Muscle of leg (tissue), 3 donors: ENCODE measurements at regions not wholly inside any gene's neighbourhood (a gene's known extent, or its start where the extent isn't known, plus 50 kb on each side); places are given as distances from the start of the nearest gene placed in this dataset.
"Not testable (repeated sequence)": the region's sequence is repeated elsewhere in the genome, so short reads cannot be mapped to it uniquely, and the experiment has no call there.

Experiments used
- DNase-seq: peaks from one replicate; pipeline ENCODE4 v3.0.0; 2013
- H3K27ac ChIP-seq: one replicate; pipeline ENCODE4 v1.5.1; 2013; ENCODE audit warnings: mild to moderate bottlenecking, low read length, control low read depth
- H3K27me3 ChIP-seq: one replicate; pipeline ENCODE4 v1.6.1; 2013; ENCODE audit warnings: low read length; ENCODE audit not compliant: control insufficient read depth, insufficient read depth
- H3K36me3 ChIP-seq: one replicate; pipeline ENCODE4 v1.6.1; 2013; ENCODE audit warnings: low read length; ENCODE audit not compliant: control insufficient read depth, insufficient read depth
- H3K4me1 ChIP-seq: one replicate; pipeline ENCODE4 v1.6.1; 2013; ENCODE audit warnings: low read length; ENCODE audit not compliant: control insufficient read depth, insufficient read depth
- H3K4me3 ChIP-seq: one replicate; pipeline ENCODE4 v1.5.1; 2013; ENCODE audit warnings: low read length, control low read depth
- H3K9me3 ChIP-seq: replicated peaks from 2 replicates; pipeline ENCODE4 v1.6.1; 2013; ENCODE audit warnings: low read depth, low read length; ENCODE audit not compliant: control insufficient read depth
- WGBS: methylation state at CpG from one replicate; pipeline ENCODE4 v1.1.5; 2013; ENCODE audit warnings: missing lambda C conversion rate; ENCODE audit not compliant: insufficient coverage; 5-methylcytosine and 5-hydroxymethylcytosine counted together

DNA sequence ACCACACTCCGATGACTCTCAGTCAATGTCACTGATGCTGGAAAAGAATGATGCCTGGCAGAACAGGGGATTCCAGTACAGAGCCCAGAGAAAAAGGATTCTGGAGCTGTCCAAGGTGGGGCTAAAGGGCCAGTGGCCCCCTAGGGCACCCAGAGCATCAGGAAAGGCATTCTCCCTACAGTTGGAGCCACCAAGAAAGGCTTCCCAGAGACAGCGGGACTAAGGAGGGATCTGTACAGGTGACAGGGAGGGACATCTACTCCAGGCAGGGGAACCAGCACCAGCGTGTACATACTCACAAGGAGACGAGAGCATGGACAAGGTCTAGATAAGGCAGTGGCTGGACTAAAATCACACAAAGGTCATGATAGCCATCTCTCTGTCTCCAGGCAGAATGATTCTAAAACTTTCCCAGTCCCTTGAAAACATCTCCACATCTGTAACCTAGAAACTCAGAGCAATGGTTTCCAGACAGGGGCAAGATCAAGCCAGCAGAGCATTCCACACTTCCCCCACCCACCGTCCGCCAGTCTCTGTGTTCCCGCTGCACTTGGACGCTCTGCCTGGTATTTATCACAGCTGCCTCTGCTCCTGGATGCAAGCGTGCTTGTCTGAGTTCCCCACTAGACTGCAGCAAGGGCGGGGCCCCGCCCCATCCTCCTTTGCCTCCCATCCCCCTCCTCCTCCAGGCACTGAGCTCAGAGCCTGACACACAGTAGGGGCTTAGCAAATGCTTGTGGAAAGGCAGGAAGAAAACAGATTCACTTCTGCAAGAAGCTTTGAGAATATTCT is 111.6 kb upstream of the ZC3H12A start:
- Histone ChIP-seq H3K9me3 (no peaks in the 10 kb centered on the region), H3K27ac (no peak overlapping the region), H3K4me1 (no peaks in the 10 kb centered on the region), H3K36me3 (no peaks in the 10 kb centered on the region), H3K4me3 (no peak overlapping the region), H3K27me3 (peaks cover 4% of the 10 kb centered on the region)
- DNase-seq, result peak; percentile 72
- WGBS, result 10% methylated on average over 6 of the region's 11 CpGs

- Histone ChIP-seq H3K4me1 (no peaks in the 10 kb centered on the region), H3K27ac (no peak overlapping the region), H3K9me3 (no peaks in the 10 kb centered on the region), H3K27me3 (peaks cover 4% of the 10 kb centered on the region), H3K4me3 (no peak overlapping the region), H3K36me3 (no peaks in the 10 kb centered on the region)
- peak; percentile 32 for DNase-seq
- WGBS, result 50% methylated on average over 1 of the region's 4 CpGs
Measured at GRCh38 chr1:37363535-37363934, 110.8 kb upstream of the ZC3H12A start.

GRCh38 chr1:37368665-37369315 is 105.6 kb upstream of the ZC3H12A start:
- not testable (repeated sequence) for H3K9me3 ChIP-seq, H3K4me3 ChIP-seq, H3K4me1 ChIP-seq, DNase-seq, H3K36me3 ChIP-seq, H3K27me3 ChIP-seq, H3K27ac ChIP-seq
- 44% methylated on average over 2 of the region's 3 CpGs for WGBS

GRCh38 chr1:37372302-37372701 is 102.1 kb upstream of the ZC3H12A start:
- Histone ChIP-seq H3K4me1 (no peaks in the 10 kb centered on the region), H3K4me3 (no peak overlapping the region), H3K36me3 (no peaks in the 10 kb centered on the region), H3K27me3 (no peaks in the 10 kb centered on the region), H3K9me3 (no peaks in the 10 kb centered on the region), H3K27ac (no peak overlapping the region)
- no peak for DNase-seq
- no CpG with 5 or more reads among the region's 2 CpGs for WGBS

DNA sequence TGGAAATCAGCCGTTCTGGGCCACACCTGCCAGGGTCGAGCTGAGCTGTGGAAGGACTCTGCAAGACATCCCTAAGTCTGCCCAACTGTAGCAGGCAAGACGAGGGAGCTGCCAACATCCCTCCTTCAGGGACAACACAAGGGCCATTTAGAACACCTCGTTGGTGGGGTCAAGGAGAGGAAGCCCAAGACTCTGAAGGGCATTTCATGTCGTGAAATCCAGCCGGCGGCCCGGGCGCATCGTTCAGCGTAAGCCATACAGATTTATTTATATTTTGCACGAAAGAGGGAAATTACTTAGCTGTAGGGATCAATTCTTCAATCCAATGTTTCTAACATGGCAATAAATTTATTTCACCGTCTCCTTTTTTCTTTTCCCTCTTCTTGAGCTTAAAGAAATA is 101.7 kb upstream of the ZC3H12A start:
- Histone ChIP-seq H3K36me3 (no peaks in the 10 kb centered on the region), H3K27ac (no peak overlapping the region), H3K27me3 (no peaks in the 10 kb centered on the region), H3K4me1 (no peaks in the 10 kb centered on the region), H3K9me3 (no peaks in the 10 kb centered on the region), H3K4me3 (no peak overlapping the region)
- no peak for DNase-seq
- WGBS, result 93% methylated on average over 3 of the region's 13 CpGs

- H3K9me3 ChIP-seq, result no peaks in the 10 kb centered on the region
- H3K27ac ChIP-seq, result no peak overlapping the region
- no peak for DNase-seq
- 85% methylated on average over 3 of the region's 3 CpGs for WGBS
- no peaks in the 10 kb centered on the region for H3K36me3 ChIP-seq
- H3K4me3 ChIP-seq, result no peak overlapping the region
- H3K27me3 ChIP-seq, result no peaks in the 10 kb centered on the region
- no peaks in the 10 kb centered on the region for H3K4me1 ChIP-seq
Measured at GRCh38 chr1:37373413-37373812, 101.0 kb upstream of the ZC3H12A start.

DNA sequence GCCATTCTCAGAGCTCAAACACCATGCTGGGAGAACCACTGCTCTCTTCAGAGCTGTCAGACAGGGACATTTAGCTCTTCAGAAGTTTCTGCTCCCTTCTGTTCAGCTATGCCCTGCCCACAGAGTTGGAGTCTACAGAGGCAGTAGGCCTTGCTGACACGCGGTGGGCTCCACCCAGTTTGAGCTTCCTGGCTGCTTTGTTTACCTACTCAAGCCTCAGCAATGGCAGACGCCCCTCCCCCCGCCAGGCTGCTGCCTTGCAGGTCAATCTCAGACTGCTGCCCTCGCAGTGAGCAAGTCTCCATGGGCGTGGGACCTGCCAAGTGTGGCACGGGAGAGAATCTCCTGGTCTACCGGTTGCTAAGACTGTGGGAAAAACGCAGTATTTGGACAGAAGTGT is 93.8 kb upstream of the ZC3H12A start:
- 47% methylated on average over 9 of the region's 9 CpGs for WGBS
- not testable (repeated sequence) for H3K4me3 ChIP-seq, DNase-seq, H3K27me3 ChIP-seq, H3K36me3 ChIP-seq, H3K9me3 ChIP-seq, H3K27ac ChIP-seq, H3K4me1 ChIP-seq

- Histone ChIP-seq H3K27ac (no peak overlapping the region), H3K9me3 (no peaks in the 10 kb centered on the region), H3K27me3 (peaks cover 7% of the 10 kb centered on the region), H3K4me1 (no peaks in the 10 kb centered on the region), H3K36me3 (no peaks in the 10 kb centered on the region), H3K4me3 (no peak overlapping the region)
- 74% methylated on average over 3 of the region's 5 CpGs for WGBS
- no peak for DNase-seq
Measured at GRCh38 chr1:37387854-37388253, 86.5 kb upstream of the ZC3H12A start.

- no peak overlapping the region for H3K27ac ChIP-seq
- peaks cover 10% of the 10 kb centered on the region for H3K27me3 ChIP-seq
- H3K4me1 ChIP-seq, result no peaks in the 10 kb centered on the region
- no peaks in the 10 kb centered on the region for H3K9me3 ChIP-seq
- H3K36me3 ChIP-seq, result no peaks in the 10 kb centered on the region
- WGBS, result 81% methylated on average over 4 of the region's 6 CpGs
- H3K4me3 ChIP-seq, result no peak overlapping the region
- DNase-seq, result no peak
Measured at GRCh38 chr1:37389327-37389726, 85.1 kb upstream of the ZC3H12A start.

GRCh38 chr1:37391211-37392011 is 83.0 kb upstream of the ZC3H12A start:
- Histone ChIP-seq H3K36me3 (no peaks in the 10 kb centered on the region), H3K27ac (no peak overlapping the region), H3K4me3 (no peak overlapping the region), H3K4me1 (no peaks in the 10 kb centered on the region), H3K27me3 (peaks cover 20% of the 10 kb centered on the region), H3K9me3 (no peaks in the 10 kb centered on the region)
- DNase-seq, result no peak
- WGBS, result 7% methylated on average over 9 of the region's 11 CpGs
